Epithelial cell of proximal tubule (primary cell): ENCODE measurements at regions not wholly inside any gene's neighbourhood (a gene's known extent, or its start where the extent isn't known, plus 50 kb on each side); places are given as distances from the start of the nearest gene placed in this dataset.
"Not testable (repeated sequence)": the region's sequence is repeated elsewhere in the genome, so short reads cannot be mapped to it uniquely, and the experiment has no call there.

ENCODE experiments used
- DNase-seq: peaks from one replicate; pipeline ENCODE4 v3.0.0-alpha.2; 2011; ENCODE audit warnings: low read depth
- H3K4me3 ChIP-seq: 2 replicates; pipeline ENCODE4 v1.5.1; 2011; ENCODE audit warnings: low read depth, mild to moderate bottlenecking, low read length
- TF ChIP-seq, protein P1 (sequence below): conservative IDR thresholded peaks from 2 replicates; pipeline ENCODE4 v1.5.1; 2012; ENCODE audit warnings: low read depth, mild to moderate bottlenecking, low read length

- TF ChIP-seq, protein P1, sequence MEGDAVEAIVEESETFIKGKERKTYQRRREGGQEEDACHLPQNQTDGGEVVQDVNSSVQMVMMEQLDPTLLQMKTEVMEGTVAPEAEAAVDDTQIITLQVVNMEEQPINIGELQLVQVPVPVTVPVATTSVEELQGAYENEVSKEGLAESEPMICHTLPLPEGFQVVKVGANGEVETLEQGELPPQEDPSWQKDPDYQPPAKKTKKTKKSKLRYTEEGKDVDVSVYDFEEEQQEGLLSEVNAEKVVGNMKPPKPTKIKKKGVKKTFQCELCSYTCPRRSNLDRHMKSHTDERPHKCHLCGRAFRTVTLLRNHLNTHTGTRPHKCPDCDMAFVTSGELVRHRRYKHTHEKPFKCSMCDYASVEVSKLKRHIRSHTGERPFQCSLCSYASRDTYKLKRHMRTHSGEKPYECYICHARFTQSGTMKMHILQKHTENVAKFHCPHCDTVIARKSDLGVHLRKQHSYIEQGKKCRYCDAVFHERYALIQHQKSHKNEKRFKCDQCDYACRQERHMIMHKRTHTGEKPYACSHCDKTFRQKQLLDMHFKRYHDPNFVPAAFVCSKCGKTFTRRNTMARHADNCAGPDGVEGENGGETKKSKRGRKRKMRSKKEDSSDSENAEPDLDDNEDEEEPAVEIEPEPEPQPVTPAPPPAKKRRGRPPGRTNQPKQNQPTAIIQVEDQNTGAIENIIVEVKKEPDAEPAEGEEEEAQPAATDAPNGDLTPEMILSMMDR = no peak
- no peak for DNase-seq
Observed at GRCh38 chr3:27800261-27800660, 78.1 kb upstream of the EOMES start.

GRCh38 chr3:27802425-27802824, 80.3 kb upstream of the EOMES start:
- no peak overlapping the region for H3K4me3 ChIP-seq
- TF ChIP-seq, protein P1 = no peak
- DNase-seq = no peak

More at GRCh38 chr3:27800261-27800660, 78.1 kb upstream of the EOMES start:
- no peak overlapping the region for H3K4me3 ChIP-seq

GRCh38 chr3:27802849-27803248, 80.7 kb upstream of the EOMES start:
- TF ChIP-seq, protein P1 = no peak
- DNase-seq = no peak
- no peak overlapping the region for H3K4me3 ChIP-seq

DNA sequence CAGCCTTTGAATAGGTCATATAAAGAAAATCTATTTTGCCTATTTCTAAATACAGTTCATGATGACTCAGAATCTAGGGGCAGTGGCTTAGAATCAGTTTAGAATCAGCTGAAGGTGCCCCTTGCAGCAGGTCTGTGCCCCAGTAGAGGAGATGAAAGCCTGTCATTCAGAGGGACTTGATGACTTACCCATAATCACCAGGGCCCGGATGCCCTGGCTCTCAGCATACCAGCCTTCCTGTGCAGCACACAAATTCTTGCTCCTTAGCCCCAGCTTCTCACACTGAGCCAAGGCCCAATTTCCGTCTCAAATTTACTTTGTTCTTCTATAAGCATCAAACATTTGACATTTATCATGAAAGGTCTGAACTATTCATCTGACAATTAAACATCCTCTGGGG, 83.2 kb upstream of the EOMES start:
- DNase-seq = no peak
- TF ChIP-seq, protein P1 = no peak
- H3K4me3 ChIP-seq = no peak overlapping the region

DNA sequence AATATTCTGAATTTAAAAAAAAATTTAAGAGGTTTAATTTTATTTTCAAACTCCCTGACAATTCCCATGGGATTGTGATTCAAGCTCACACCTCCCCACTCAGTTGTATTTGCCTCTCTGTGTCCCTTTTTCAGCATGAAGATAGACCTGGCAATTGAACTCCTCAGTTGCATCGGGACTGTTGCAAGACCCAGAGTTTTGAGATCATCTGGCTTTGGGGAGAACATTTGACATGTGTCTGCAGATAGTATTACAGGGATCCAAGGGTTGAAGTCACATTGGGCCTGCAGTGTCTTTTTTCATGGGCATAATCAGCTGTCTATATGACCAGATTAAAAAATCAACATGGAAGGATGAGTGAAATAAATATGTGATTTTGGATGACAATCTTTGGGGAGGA, 91.1 kb upstream of the EOMES start:
- no peak overlapping the region for H3K4me3 ChIP-seq
- no peak for DNase-seq
- TF ChIP-seq, protein P1 = no peak

DNA sequence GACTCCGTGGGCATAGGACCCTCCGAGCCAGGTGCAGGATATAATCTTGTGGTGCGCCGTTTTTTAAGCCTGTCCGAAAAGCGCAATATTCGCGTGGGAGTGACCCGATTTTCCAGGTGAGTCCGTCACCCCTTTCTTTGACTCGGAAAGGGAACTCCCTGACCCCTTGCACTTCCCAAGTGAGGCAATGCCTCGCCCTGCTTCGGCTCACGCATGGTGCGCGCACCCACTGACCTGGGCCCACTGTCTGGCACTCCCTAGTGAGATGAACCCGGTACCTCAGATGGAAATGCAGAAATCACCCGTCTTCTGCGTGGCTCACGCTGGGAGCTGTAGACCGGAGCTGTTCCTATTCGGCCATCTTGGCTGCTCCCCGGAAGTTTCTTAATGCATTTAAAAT, 99.5 kb upstream of the EOMES start:
- not testable (repeated sequence) for H3K4me3 ChIP-seq, DNase-seq

DNA sequence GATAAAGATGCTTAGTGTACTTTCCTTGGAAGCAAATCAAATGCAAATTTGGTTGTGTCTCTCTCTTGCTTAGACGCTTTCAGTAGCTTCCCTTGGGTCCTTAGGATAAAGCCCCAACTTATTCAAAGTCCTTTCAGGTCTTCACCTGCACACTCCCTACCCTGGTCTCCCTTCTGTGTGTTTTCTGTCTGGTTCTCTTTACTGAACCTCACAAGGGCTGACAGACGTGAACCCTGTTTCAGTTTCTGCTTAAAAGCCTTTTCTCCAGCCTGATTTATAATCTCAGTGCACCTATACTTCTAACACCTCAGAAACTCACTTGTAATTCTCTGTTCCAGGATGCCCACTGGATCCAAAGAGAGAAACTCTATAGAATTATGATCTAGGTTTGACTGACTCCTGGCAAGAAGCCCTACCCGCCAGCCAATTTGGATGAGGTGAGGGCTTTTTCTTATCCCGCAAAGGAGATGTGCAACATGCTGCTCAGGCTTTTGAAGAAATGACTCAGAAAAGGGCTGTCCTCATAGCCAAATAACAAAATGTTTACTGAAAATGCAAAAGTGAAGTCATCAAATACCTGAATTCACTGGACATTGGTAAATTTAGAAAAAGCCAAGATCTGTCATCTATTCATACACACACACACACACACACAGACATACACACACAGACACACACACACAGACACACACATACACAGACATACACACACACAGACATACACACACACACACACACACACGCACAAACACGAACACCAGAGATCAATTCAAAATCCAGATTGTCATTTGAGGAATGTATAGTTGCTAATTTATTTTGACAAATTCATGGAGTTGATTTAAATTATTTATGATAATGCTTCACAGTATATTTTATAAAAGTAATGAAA, 102.4 kb upstream of the EOMES start:
- DNase-seq = no peak
- no peak overlapping the region for H3K4me3 ChIP-seq
- TF ChIP-seq, protein P1 = no peak
